ENCODE measurements at regions not wholly inside any gene's neighbourhood (a gene's known extent, or its start where the extent isn't known, plus 50 kb on each side); places are given as distances from the start of the nearest gene placed in this dataset.
A peak's percentile ranks its signal among the peaks of the same experiment; 100 is the strongest.

- DNase-seq, result no peak
Observed at GRCh38 chr18:23350188-23350587, 102.9 kb upstream of the RIOK3 start.

GRCh38 chr18:23351521-23351920 lies 101.6 kb upstream of the RIOK3 start:
- no peak for DNase-seq

GRCh38 chr18:23352042-23352441 lies 101.0 kb upstream of the RIOK3 start:
- DNase-seq, result no peak

- DNase-seq, result no peak
Observed at GRCh38 chr18:23353459-23353858, 99.6 kb upstream of the RIOK3 start.

GRCh38 chr18:23354625-23355024 lies 98.5 kb upstream of the RIOK3 start:
- DNase-seq, result no peak

GRCh38 chr18:23355206-23355605 lies 97.9 kb upstream of the RIOK3 start:
- DNase-seq, result peak; percentile 50

- no peak for DNase-seq
Observed at GRCh38 chr18:23356424-23356823, 96.7 kb upstream of the RIOK3 start.

GRCh38 chr18:23356915-23357601 lies 96.0 kb upstream of the RIOK3 start:
- DNase-seq, result no peak

GRCh38 chr18:23357996-23358594 lies 95.0 kb upstream of the RIOK3 start:
- DNase-seq, result peak; percentile 44

- no peak for DNase-seq
Observed at GRCh38 chr18:23359421-23359820, 93.7 kb upstream of the RIOK3 start.

- no peak for DNase-seq
Observed at GRCh38 chr18:23363865-23364570, 89.1 kb upstream of the RIOK3 start.

GRCh38 chr18:23365602-23366001 lies 87.5 kb upstream of the RIOK3 start:
- DNase-seq, result no peak

- peak; percentile 59 for DNase-seq
Observed at GRCh38 chr18:23369266-23369665, 83.8 kb upstream of the RIOK3 start.

- DNase-seq, result no peak
Observed at GRCh38 chr18:23373570-23373969, 79.5 kb upstream of the RIOK3 start.

GRCh38 chr18:23377669-23378301 lies 75.3 kb upstream of the RIOK3 start:
- no peak for DNase-seq

GRCh38 chr18:23378302-23378686 lies 74.8 kb upstream of the RIOK3 start:
- DNase-seq, result no peak

- DNase-seq, result no peak
Observed at GRCh38 chr18:23380001-23380550, 73.0 kb upstream of the RIOK3 start.

- DNase-seq, result no peak
Observed at GRCh38 chr18:23380817-23381216, 72.3 kb upstream of the RIOK3 start.

GRCh38 chr18:23383494-23383893 lies 69.6 kb upstream of the RIOK3 start:
- DNase-seq, result no peak

- no peak for DNase-seq
Observed at GRCh38 chr18:23384778-23385736, 68.0 kb upstream of the RIOK3 start.

GRCh38 chr18:23386317-23386716 lies 66.8 kb upstream of the RIOK3 start:
- DNase-seq, result no peak

GRCh38 chr18:23387265-23387664 lies 65.8 kb upstream of the RIOK3 start:
- DNase-seq, result no peak
